OCI-LY3 (cell line): ENCODE measurements at regions not wholly inside any gene's neighbourhood (a gene's known extent, or its start where the extent isn't known, plus 50 kb on each side); places are given as distances from the start of the nearest gene placed in this dataset.

Experiments
- H2AFZ ChIP-seq: fragments of 200-600, 300-600 bp; shearing (Covaris generic); 2 replicates; pipeline ENCODE4 v1.6.0; 2014; ENCODE audit warnings: antibody characterized with exemption, low read depth, low read length
- H3K27ac ChIP-seq: fragments of 200-600, 300-600 bp; sonication (generic); 2 replicates; pipeline ENCODE4 v1.5.1; 2014; ENCODE audit warnings: mild to moderate bottlenecking, low read length, moderate library complexity, mixed read lengths
- H3K27me3 ChIP-seq: fragments of 200-600, 300-600 bp; sonication (generic); 2 replicates; pipeline ENCODE4 v1.6.1; 2014; ENCODE audit warnings: low read depth, low read length, mixed read lengths
- H3K36me3 ChIP-seq: fragments of 200-600, 300-600 bp; sonication (generic); replicated peaks from 2 replicates; pipeline ENCODE3; 2014; ENCODE audit warnings: low read depth, low read length, mixed read lengths
- H3K4me1 ChIP-seq: fragments of 300-600, 200-600 bp; sonication (generic); 2 replicates; pipeline ENCODE4 v1.6.1; 2014; ENCODE audit warnings: low read length, mixed read lengths
- H3K4me2 ChIP-seq: fragments of 200-600, 300-600 bp; sonication (generic); 2 replicates; pipeline ENCODE4 v1.6.1; 2014; ENCODE audit warnings: low read length, mixed read lengths
- H3K4me3 ChIP-seq: fragments of 300-600, 200-600 bp; sonication (generic); 2 replicates; pipeline ENCODE4 v1.5.1; 2014; ENCODE audit warnings: antibody characterized with exemption, mild to moderate bottlenecking, low read length, moderate library complexity
- H3K79me2 ChIP-seq: fragments of 300-600, 200-600 bp; shearing (Covaris generic); 2 replicates; pipeline ENCODE4 v1.6.1; 2014; ENCODE audit warnings: mild to moderate bottlenecking, low read length, mixed read lengths
- H3K9ac ChIP-seq: fragments of 300-600, 200-600 bp; shearing (Covaris generic); 2 replicates; pipeline ENCODE4 v1.6.0; 2014; ENCODE audit warnings: mild to moderate bottlenecking, low read length, moderate library complexity
- H3K9me3 ChIP-seq: fragments of 200-600, 300-600 bp; shearing (Covaris generic); 2 replicates; pipeline ENCODE4 v1.6.1; 2014; ENCODE audit warnings: low read length, mixed read lengths; ENCODE audit not compliant: insufficient read depth
- H4K20me1 ChIP-seq: fragments of 200-600, 300-600 bp; sonication (generic); 2 replicates; pipeline ENCODE4 v1.6.1; 2016; ENCODE audit warnings: low read length, mixed read lengths; ENCODE audit not compliant: insufficient read depth
- EZH2phosphoT487 ChIP-seq: fragments of 200-600 bp; shearing (Covaris generic); IDR thresholded peaks from 2 replicates; pipeline ENCODE4 v1.6.1; 2018; ENCODE audit warnings: antibody characterized with exemption, mixed run types, low read depth
- TF ChIP-seq, protein P1 (sequence below): fragments of 200-600, 300-600 bp; sonication (generic); IDR thresholded peaks from 2 replicates; pipeline ENCODE4 v1.5.1; 2014; ENCODE audit warnings: antibody characterized with exemption, low read length, low read depth

- Histone ChIP-seq H3K27ac (no peak overlapping the region), H4K20me1 (no peaks in the 10 kb centered on the region), H2AFZ (no peak overlapping the region), H3K4me1 (no peaks in the 10 kb centered on the region), H3K4me2 (no peak overlapping the region), H3K9ac (no peak overlapping the region), H3K9me3 (no peaks in the 10 kb centered on the region), H3K79me2 (no peaks in the 10 kb centered on the region), H3K27me3 (no peaks in the 10 kb centered on the region), H3K4me3 (no peak overlapping the region), H3K36me3 (no peaks in the 10 kb centered on the region)
- TF ChIP-seq, protein P1, sequence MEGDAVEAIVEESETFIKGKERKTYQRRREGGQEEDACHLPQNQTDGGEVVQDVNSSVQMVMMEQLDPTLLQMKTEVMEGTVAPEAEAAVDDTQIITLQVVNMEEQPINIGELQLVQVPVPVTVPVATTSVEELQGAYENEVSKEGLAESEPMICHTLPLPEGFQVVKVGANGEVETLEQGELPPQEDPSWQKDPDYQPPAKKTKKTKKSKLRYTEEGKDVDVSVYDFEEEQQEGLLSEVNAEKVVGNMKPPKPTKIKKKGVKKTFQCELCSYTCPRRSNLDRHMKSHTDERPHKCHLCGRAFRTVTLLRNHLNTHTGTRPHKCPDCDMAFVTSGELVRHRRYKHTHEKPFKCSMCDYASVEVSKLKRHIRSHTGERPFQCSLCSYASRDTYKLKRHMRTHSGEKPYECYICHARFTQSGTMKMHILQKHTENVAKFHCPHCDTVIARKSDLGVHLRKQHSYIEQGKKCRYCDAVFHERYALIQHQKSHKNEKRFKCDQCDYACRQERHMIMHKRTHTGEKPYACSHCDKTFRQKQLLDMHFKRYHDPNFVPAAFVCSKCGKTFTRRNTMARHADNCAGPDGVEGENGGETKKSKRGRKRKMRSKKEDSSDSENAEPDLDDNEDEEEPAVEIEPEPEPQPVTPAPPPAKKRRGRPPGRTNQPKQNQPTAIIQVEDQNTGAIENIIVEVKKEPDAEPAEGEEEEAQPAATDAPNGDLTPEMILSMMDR = no peak
- TF ChIP-seq EZH2phosphoT487 = no peak
Observed at GRCh38 chr6:62492192-62492822, 206.3 kb upstream of the KHDRBS2 start.

DNA sequence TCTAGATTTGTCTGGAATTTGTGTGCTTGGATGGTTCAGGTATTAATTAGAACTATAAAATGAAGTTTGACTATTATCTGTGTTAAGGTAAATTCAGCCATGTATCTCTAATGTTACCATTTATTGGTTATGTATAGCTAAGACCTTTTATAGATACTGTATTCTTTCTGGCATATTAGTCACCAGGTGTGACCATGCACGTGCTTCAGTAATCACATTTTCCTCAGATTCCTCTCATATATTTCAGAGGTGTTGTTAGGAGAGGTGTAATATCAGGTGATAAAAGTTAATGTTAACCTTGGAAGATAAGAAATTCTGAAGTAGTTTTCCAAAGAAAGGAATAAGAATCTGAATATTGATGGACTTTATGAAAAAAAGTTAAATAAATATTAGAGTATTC, 194.5 kb upstream of the KHDRBS2 start:
- no peak overlapping the region for H2AFZ ChIP-seq
- no peak for TF ChIP-seq EZH2phosphoT487
- TF ChIP-seq, protein P1 = no peak
- no peaks in the 10 kb centered on the region for H3K4me1 ChIP-seq
- no peaks in the 10 kb centered on the region for H3K79me2 ChIP-seq
- H3K9me3 ChIP-seq = no peaks in the 10 kb centered on the region
- H3K4me2 ChIP-seq = no peak overlapping the region
- no peaks in the 10 kb centered on the region for H3K27me3 ChIP-seq
- no peaks in the 10 kb centered on the region for H3K36me3 ChIP-seq
- H4K20me1 ChIP-seq = no peaks in the 10 kb centered on the region
- no peak overlapping the region for H3K27ac ChIP-seq
- no peak overlapping the region for H3K9ac ChIP-seq
- H3K4me3 ChIP-seq = no peak overlapping the region

- Histone ChIP-seq H3K27ac (no peak overlapping the region), H2AFZ (no peak overlapping the region), H3K4me1 (no peaks in the 10 kb centered on the region), H3K4me3 (no peak overlapping the region), H3K9ac (no peak overlapping the region), H3K27me3 (no peaks in the 10 kb centered on the region), H3K36me3 (no peaks in the 10 kb centered on the region), H3K9me3 (no peaks in the 10 kb centered on the region), H3K79me2 (no peaks in the 10 kb centered on the region), H4K20me1 (no peaks in the 10 kb centered on the region), H3K4me2 (no peak overlapping the region)
- TF ChIP-seq, protein P1 = no peak
- TF ChIP-seq EZH2phosphoT487 = no peak
Observed at GRCh38 chr6:62479697-62480220, 193.7 kb upstream of the KHDRBS2 start.

DNA sequence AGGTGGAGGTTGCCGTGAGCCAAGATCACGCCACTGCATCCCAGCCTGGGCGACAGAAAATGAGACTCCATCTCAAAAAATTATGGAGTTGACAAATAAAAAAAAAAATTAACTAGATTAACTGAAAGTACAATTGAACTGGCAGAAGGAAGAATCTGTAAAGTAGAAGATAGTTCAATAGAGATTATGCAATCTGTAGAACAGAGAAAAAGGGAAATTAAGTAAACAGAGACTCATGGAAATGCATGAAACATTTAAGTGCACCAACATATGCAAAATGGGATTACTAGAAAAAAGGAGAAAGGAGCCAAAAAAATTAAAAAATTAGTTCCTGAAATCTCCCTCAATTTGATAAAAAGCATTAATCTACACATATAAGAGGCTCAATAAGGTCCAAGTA, 188.8 kb upstream of the KHDRBS2 start:
- H4K20me1 ChIP-seq = no peaks in the 10 kb centered on the region
- H3K4me2 ChIP-seq = no peak overlapping the region
- H3K36me3 ChIP-seq = no peaks in the 10 kb centered on the region
- no peak overlapping the region for H3K9ac ChIP-seq
- no peaks in the 10 kb centered on the region for H3K9me3 ChIP-seq
- no peak overlapping the region for H2AFZ ChIP-seq
- H3K27ac ChIP-seq = no peak overlapping the region
- no peaks in the 10 kb centered on the region for H3K79me2 ChIP-seq
- no peaks in the 10 kb centered on the region for H3K4me1 ChIP-seq
- no peak for TF ChIP-seq EZH2phosphoT487
- TF ChIP-seq, protein P1 = no peak
- H3K27me3 ChIP-seq = no peaks in the 10 kb centered on the region
- no peak overlapping the region for H3K4me3 ChIP-seq
